WTC11 (cell line): ENCODE measurements at regions not wholly inside any gene's neighbourhood (a gene's known extent, or its start where the extent isn't known, plus 50 kb on each side); places are given as distances from the start of the nearest gene placed in this dataset.

Source experiments
- ATAC-seq: fragments of 200-7000 bp; cut with Tn5 transposase; 2 replicates; pipeline ENCODE4 v1.10.0; 2021; ENCODE audit warnings: mild to moderate bottlenecking, moderate library complexity
- CTCF ChIA-PET: fragments of 300-600 bp; sonication (Branson Sonifier 250); formaldehyde crosslinking; loops from one replicate; lab custom pipeline; 2021; ENCODE audit warnings: antibody characterized with exemption; lab: Charles Lee
- POLR2A ChIA-PET: fragments of 350-600 bp; sonication (Branson Sonifier 250); formaldehyde crosslinking; loops from one replicate; lab custom pipeline; 2021; ENCODE audit warnings: antibody characterized with exemption; lab: Charles Lee
- DNase-seq: peaks from one replicate; pipeline ENCODE4 v3.0.0; 2021; ENCODE audit warnings: low spot score
- H3K27ac Mint-ChIP-seq: 2 replicates; pipeline ENCODE4 v1.8.0; 2021; ENCODE audit warnings: mixed read lengths
- H3K27me3 Mint-ChIP-seq: 2 replicates; pipeline ENCODE4 v1.8.0; 2021; ENCODE audit warnings: low read depth, mild to moderate bottlenecking, moderate library complexity, mixed read lengths
- H3K36me3 Mint-ChIP-seq: 2 replicates; pipeline ENCODE4 v1.8.0; 2021; ENCODE audit warnings: mixed read lengths
- H3K4me1 Mint-ChIP-seq: 2 replicates; pipeline ENCODE4 v1.8.0; 2022; ENCODE audit warnings: mixed read lengths
- H3K4me3 Mint-ChIP-seq: 2 replicates; pipeline ENCODE4 v1.8.0; 2021; ENCODE audit warnings: mild to moderate bottlenecking, moderate library complexity, mixed read lengths
- H3K9me3 Mint-ChIP-seq: 2 replicates; pipeline ENCODE4 v1.8.0; 2021; ENCODE audit warnings: mixed read lengths
- CREM ChIP-seq: sonication (generic); formaldehyde crosslinking; IDR thresholded peaks from 2 replicates; pipeline ENCODE4 v1.8.1; 2022; ENCODE audit warnings: mild to moderate bottlenecking, missing genetic modification reagents, moderate library complexity
- FOXJ3 ChIP-seq: sonication (generic); formaldehyde crosslinking; IDR thresholded peaks from 2 replicates; pipeline ENCODE4 v1.9.0; 2021; ENCODE audit warnings: missing genetic modification reagents, mild to moderate bottlenecking, borderline replicate concordance
- FOXP1 ChIP-seq: sonication (generic); formaldehyde crosslinking; IDR thresholded peaks from 2 replicates; pipeline ENCODE4 v1.8.0; 2022; ENCODE audit warnings: missing genetic modification reagents, mild to moderate bottlenecking, moderate library complexity, borderline replicate concordance
- GRHL2 ChIP-seq: fragments of 250-450 bp; sonication (Bioruptor Pico); IDR thresholded peaks from 2 replicates; pipeline ENCODE4 v1.8.0; 2022; ENCODE audit warnings: mild to moderate bottlenecking, moderate library complexity; ENCODE audit not compliant: insufficient replicate concordance, severe bottlenecking
- HMGA2 ChIP-seq: fragments of 250-450 bp; sonication (Bioruptor Pico); IDR thresholded peaks from 2 replicates; pipeline ENCODE4 v1.4.0; 2021; ENCODE audit warnings: mild to moderate bottlenecking, moderate library complexity
- NFATC4 ChIP-seq: fragments of 250-450 bp; sonication (Bioruptor Pico); IDR thresholded peaks from 2 replicates; pipeline ENCODE4 v1.9.0; 2021; ENCODE audit warnings: mild to moderate bottlenecking
- NFYB ChIP-seq: sonication (generic); formaldehyde crosslinking; conservative IDR thresholded peaks from 2 replicates; pipeline ENCODE4 v1.8.0; 2022; ENCODE audit warnings: low read depth, missing genetic modification reagents
- OVOL2 ChIP-seq: fragments of 250-450 bp; sonication (Bioruptor Pico); IDR thresholded peaks from 2 replicates; pipeline ENCODE4 v1.9.0; 2021; ENCODE audit warnings: mild to moderate bottlenecking, borderline replicate concordance
- SMAD3 ChIP-seq: sonication (generic); formaldehyde crosslinking; IDR thresholded peaks from 2 replicates; pipeline ENCODE4 v1.8.0; 2022; ENCODE audit warnings: missing genetic modification reagents, mild to moderate bottlenecking, borderline replicate concordance
- SOX15 ChIP-seq: fragments of 250-450 bp; sonication (Bioruptor Pico); IDR thresholded peaks from 2 replicates; pipeline ENCODE4 v1.9.0; 2021; ENCODE audit warnings: mild to moderate bottlenecking
- TCF7 ChIP-seq: sonication (generic); formaldehyde crosslinking; IDR thresholded peaks from 2 replicates; pipeline ENCODE4 v1.8.0; 2022; ENCODE audit warnings: mild to moderate bottlenecking, low read depth, missing genetic modification reagents, moderate library complexity
- ZBTB21 ChIP-seq: sonication (generic); formaldehyde crosslinking; IDR thresholded peaks from 2 replicates; pipeline ENCODE4 v1.8.1; 2023; ENCODE audit warnings: mild to moderate bottlenecking, missing genetic modification reagents, borderline replicate concordance
- ZNF232 ChIP-seq: sonication (generic); formaldehyde crosslinking; IDR thresholded peaks from 2 replicates; pipeline ENCODE4 v1.8.0; 2022; ENCODE audit warnings: mild to moderate bottlenecking, missing genetic modification reagents
- ZNF263 ChIP-seq: sonication (generic); formaldehyde crosslinking; IDR thresholded peaks from 2 replicates; pipeline ENCODE4 v1.8.1; 2022; ENCODE audit warnings: low read depth, mild to moderate bottlenecking, moderate library complexity, missing genetic modification reagents
- ZNF416 ChIP-seq: fragments of 250-450 bp; sonication (Bioruptor Pico); IDR thresholded peaks from 2 replicates; pipeline ENCODE4 v1.9.0; 2021; ENCODE audit warnings: mild to moderate bottlenecking, inconsistent platforms
- TF ChIP-seq, protein P1 (sequence below): fragments of 250-450 bp; sonication (Bioruptor Pico); conservative IDR thresholded peaks from 2 replicates; pipeline ENCODE4 v1.9.0; 2021; ENCODE audit warnings: mild to moderate bottlenecking
- TF ChIP-seq, protein P2 (sequence below): sonication (generic); formaldehyde crosslinking; IDR thresholded peaks from 2 replicates; pipeline ENCODE4 v1.8.1; 2023; ENCODE audit warnings: mild to moderate bottlenecking, missing genetic modification reagents, moderate library complexity

DNA sequence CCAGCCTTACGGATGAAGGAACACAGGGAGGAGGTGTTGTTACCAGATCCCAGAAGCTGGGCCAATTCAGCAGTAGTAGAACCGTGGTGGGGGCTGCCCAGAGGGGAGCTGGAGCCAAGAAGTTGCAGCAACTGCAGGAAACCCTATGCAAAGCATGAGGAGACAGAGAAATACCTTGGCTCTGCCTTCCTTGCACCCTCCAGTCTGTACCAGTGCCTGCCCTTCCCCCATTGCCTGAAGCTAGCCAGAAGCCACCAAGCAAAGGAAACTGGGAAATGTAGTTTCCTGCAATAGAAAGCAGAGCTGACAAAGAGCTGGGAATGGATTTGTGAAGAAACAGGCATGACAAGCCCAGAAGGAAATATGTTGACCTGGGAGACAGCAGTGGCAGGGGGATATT is 108.7 kb upstream of the FUNDC1 start:
- peak; percentile 82 for ATAC-seq
- Mint-ChIP-seq H3K4me3 (no peak overlapping the region), H3K27me3 (no peaks in the 10 kb centered on the region), H3K27ac (no peak overlapping the region), H3K36me3 (no peaks in the 10 kb centered on the region), H3K9me3 (no peaks in the 10 kb centered on the region), H3K4me1 (0 out of 2 replicates have a peak, but pooled peaks cover 3% of the 10 kb centered on the region)
- POLR2A ChIA-PET = no interaction called here
- DNase-seq = peak; percentile 12
- no peak for TF ChIP-seq NFATC4
- TF ChIP-seq, protein P1, sequence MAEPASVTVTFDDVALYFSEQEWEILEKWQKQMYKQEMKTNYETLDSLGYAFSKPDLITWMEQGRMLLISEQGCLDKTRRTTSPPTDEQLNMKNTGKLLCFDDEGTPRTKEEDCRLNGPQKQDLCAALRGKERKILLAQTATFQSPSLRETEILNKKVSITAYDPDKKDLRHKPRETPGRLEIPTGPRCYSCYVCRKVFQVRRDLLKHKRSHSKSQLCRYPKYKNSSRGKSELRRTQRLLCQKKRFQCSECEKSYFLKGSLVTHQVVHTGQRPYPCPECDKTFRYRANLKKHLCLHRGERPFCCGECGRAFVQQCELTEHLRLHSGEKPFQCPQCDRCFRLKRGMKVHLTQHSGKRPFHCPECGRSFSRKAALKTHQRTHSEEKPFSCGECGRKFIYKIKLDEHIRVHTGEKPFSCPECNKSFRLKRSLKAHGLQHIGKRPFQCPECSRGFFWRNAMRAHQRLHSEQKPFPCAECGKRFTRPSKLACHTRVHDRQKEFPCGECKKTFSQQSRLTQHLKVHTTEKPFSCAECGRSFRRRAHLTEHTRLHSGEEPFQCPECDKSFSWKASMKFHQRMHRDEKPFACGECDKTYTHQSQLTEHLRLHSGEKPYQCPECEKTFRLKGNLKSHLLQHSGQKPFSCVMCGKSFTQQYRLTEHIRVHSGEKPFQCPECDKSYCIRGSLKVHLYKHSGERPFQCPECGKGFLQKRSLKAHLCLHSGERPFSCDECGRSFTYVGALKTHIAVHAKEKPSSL (CRISPR knock-in tag) = no peak
- CTCF ChIA-PET = no interaction called here

DNA sequence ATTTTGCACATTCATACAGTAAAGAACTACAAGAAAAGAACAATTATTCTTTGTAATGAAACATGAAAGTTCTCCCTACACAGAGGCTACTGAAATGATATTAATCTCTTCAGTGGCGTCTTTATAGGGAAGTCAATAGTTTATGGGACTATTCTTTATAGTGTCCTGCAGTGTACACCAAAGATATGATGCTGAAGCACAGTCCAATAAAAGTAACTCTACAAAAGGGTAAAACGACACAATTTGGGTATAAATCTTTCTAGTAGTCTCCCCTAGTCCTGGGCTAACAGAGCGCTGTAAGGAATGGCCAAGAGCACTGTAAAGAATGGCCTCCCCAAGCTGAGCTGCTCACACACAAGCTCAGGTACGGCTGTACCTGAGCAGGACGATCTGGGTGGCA is 101.1 kb upstream of the FUNDC1 start:
- Mint-ChIP-seq H3K4me3 (no peak overlapping the region), H3K27me3 (no peaks in the 10 kb centered on the region), H3K36me3 (no peaks in the 10 kb centered on the region), H3K27ac (no peak overlapping the region), H3K9me3 (peaks cover 3% of the 10 kb centered on the region; the same call in 1 of the 2 replicates), H3K4me1 (no peaks in the 10 kb centered on the region)
- ATAC-seq (no peak), DNase-seq (no peak)
- CTCF ChIA-PET = no interaction called here
- POLR2A ChIA-PET = no interaction called here
- no peak for TF ChIP-seq SOX15 (CRISPR knock-in tag)
- TF ChIP-seq GRHL2 = no peak

DNA sequence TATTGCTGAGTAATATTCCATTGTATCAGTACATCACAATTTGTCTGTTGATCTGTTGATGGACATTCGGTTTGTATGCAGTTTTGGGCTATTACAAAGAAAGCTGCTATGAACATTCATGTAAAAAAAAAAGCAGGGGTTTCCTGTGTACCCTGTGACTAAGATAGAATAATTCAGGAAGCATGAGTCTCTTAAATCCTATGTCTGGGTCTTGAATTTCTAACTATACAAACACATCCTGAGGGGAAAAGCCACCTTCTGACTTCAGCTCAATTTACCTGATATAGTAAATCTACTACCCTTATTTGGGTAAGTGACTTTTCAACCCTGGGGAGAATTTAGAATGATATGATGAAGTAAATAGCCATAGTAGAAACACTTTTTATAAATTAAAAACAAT is 94.6 kb upstream of the FUNDC1 start:
- no peak for DNase-seq
- ATAC-seq = no peak
- CTCF ChIA-PET = no interaction called here
- TF ChIP-seq FOXJ3 (CRISPR knock-in tag) = no peak
- no peak for TF ChIP-seq CREM (CRISPR knock-in tag)
- no peak for TF ChIP-seq NFYB (CRISPR knock-in tag)
- TF ChIP-seq ZNF232 (CRISPR knock-in tag) = no peak
- no peak for TF ChIP-seq ZBTB21 (CRISPR knock-in tag)
- no peak for TF ChIP-seq FOXP1 (CRISPR knock-in tag)
- no peak for TF ChIP-seq ZNF416 (CRISPR knock-in tag)
- no peak for TF ChIP-seq ZNF263 (CRISPR knock-in tag)
- TF ChIP-seq TCF7 (CRISPR knock-in tag) = no peak
- TF ChIP-seq, protein P2, sequence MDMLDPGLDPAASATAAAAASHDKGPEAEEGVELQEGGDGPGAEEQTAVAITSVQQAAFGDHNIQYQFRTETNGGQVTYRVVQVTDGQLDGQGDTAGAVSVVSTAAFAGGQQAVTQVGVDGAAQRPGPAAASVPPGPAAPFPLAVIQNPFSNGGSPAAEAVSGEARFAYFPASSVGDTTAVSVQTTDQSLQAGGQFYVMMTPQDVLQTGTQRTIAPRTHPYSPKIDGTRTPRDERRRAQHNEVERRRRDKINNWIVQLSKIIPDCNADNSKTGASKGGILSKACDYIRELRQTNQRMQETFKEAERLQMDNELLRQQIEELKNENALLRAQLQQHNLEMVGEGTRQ (CRISPR knock-in tag) = no peak
- TF ChIP-seq SMAD3 (CRISPR knock-in tag) = no peak
- Mint-ChIP-seq H3K27me3 (no peaks in the 10 kb centered on the region), H3K9me3 (no peaks in the 10 kb centered on the region), H3K4me3 (no peak overlapping the region), H3K27ac (no peak overlapping the region), H3K36me3 (no peaks in the 10 kb centered on the region), H3K4me1 (no peaks in the 10 kb centered on the region)
- POLR2A ChIA-PET = no interaction called here

- Mint-ChIP-seq H3K9me3 (no peaks in the 10 kb centered on the region), H3K4me3 (no peak overlapping the region), H3K36me3 (no peaks in the 10 kb centered on the region), H3K27ac (no peak overlapping the region), H3K4me1 (peaks cover 3% of the 10 kb centered on the region), H3K27me3 (no peaks in the 10 kb centered on the region)
- POLR2A ChIA-PET = no interaction called here
- ATAC-seq (no peak), DNase-seq (no peak)
- CTCF ChIA-PET = no interaction called here
- TF ChIP-seq OVOL2 (CRISPR knock-in tag) (no peak), HMGA2 (CRISPR knock-in tag) (no peak)
Measured at GRCh38 chrX:44621078-44621477, 78.4 kb upstream of the FUNDC1 start.
